ENCODE measurements at regions not wholly inside any gene's neighbourhood (a gene's known extent, or its start where the extent isn't known, plus 50 kb on each side); places are given as distances from the start of the nearest gene placed in this dataset.
"Not testable (repeated sequence)": the region's sequence is repeated elsewhere in the genome, so short reads cannot be mapped to it uniquely, and the experiment has no call there.

DNA sequence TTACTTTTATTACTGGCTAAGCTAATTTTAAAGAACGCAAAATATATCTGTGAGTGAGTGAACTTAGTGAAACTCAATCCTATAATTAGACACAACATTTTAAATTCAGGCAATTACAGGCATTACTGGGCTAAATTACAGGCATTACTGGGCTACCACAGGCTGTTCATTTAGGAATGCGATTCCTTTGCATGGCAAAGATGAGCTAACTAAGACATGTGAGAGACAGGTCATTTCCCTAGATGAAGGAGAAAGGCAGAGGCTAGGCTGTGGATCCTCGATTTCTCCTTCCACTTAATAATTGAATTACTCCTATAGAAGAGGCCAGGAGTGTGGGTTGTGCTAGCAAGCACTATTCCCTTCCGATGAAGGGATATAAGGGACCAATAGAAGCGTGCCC, 429.4 kb upstream of the LMO3 start:
- no peaks in the 10 kb centered on the region for H3K4me1 ChIP-seq
- no peak for DNase-seq
- intact Hi-C loops (cut with DNase I), result no loop called here
- peaks cover 0 to 3% (median 0%) of the 10 kb centered on the region in 4 donors for H3K9me3 ChIP-seq
- H3K36me3 ChIP-seq, result no peaks in the 10 kb centered on the region
- H3K4me3 ChIP-seq, result no peak overlapping the region
- 77 to 87% methylated on average over 5 of the region's 5 CpGs for WGBS, 2 donors
- H3K27me3 ChIP-seq, result no peaks in the 10 kb centered on the region
- no peak overlapping the region for H3K27ac ChIP-seq
- TF ChIP-seq EP300 (IDR thresholded peaks at IDR 0.05) (no peak), POLR2A (IDR thresholded peaks at IDR 0.05) (no peak), POLR2AphosphoS5 (IDR thresholded peaks at IDR 0.05) (no peak)
- TF ChIP-seq, protein P1, sequence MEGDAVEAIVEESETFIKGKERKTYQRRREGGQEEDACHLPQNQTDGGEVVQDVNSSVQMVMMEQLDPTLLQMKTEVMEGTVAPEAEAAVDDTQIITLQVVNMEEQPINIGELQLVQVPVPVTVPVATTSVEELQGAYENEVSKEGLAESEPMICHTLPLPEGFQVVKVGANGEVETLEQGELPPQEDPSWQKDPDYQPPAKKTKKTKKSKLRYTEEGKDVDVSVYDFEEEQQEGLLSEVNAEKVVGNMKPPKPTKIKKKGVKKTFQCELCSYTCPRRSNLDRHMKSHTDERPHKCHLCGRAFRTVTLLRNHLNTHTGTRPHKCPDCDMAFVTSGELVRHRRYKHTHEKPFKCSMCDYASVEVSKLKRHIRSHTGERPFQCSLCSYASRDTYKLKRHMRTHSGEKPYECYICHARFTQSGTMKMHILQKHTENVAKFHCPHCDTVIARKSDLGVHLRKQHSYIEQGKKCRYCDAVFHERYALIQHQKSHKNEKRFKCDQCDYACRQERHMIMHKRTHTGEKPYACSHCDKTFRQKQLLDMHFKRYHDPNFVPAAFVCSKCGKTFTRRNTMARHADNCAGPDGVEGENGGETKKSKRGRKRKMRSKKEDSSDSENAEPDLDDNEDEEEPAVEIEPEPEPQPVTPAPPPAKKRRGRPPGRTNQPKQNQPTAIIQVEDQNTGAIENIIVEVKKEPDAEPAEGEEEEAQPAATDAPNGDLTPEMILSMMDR (IDR thresholded peaks at IDR 0.05), result no peak

- 21 to 32% methylated on average over 1 of the region's 1 CpG for WGBS, 2 donors
Observed at GRCh38 chr12:17030338-17030737, 424.4 kb upstream of the LMO3 start.

DNA sequence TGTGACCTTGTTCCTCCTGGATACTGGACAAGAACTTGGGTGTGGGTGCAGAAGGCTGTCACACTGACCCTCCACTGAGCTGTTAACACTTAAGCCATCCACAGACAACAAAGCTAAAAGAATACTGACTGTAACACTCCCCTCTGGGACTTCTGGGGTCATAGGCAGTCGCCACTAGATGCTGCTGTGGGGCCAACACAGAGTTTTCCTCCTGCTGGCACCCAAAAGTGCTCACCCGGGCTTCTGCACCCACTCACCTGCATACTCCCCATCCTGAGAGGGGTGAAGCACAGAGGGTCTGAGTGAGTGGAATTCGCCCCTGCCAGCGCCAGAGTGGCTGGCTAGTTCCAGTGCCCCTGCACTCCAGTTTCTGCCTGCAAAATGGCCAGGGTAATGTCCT, 422.4 kb upstream of the LMO3 start:
- Histone ChIP-seq H3K27me3 (no peaks in the 10 kb centered on the region), H3K4me3 (no peak overlapping the region), H3K27ac (no peak overlapping the region), H3K36me3 (no peaks in the 10 kb centered on the region), H3K4me1 (no peaks in the 10 kb centered on the region), H3K9me3 (no peaks in the 10 kb centered on the region)
- intact Hi-C loops (cut with DNase I), result no loop called here
- DNase-seq, result no peak
- 43 to 58% methylated on average over 4 of the region's 4 CpGs for WGBS, 2 donors
- TF ChIP-seq POLR2A (IDR thresholded peaks at IDR 0.05) (no peak), POLR2AphosphoS5 (IDR thresholded peaks at IDR 0.05) (no peak)

More at GRCh38 chr12:17030338-17030737, 424.4 kb upstream of the LMO3 start:
- H3K4me3 ChIP-seq, result no peak overlapping the region
- no peak for DNase-seq
- no peaks in the 10 kb centered on the region for H3K27me3 ChIP-seq
- no peaks in the 10 kb centered on the region for H3K4me1 ChIP-seq
- no peaks in the 10 kb centered on the region for H3K36me3 ChIP-seq
- no peak overlapping the region for H3K27ac ChIP-seq
- no peaks in the 10 kb centered on the region for H3K9me3 ChIP-seq
- intact Hi-C loops (cut with DNase I), result no loop called here
- TF ChIP-seq EP300 (IDR thresholded peaks at IDR 0.05) (no peak), POLR2AphosphoS5 (IDR thresholded peaks at IDR 0.05) (no peak), POLR2A (IDR thresholded peaks at IDR 0.05) (no peak)
- TF ChIP-seq, protein P1 (IDR thresholded peaks at IDR 0.05), result no peak

- H3K36me3 ChIP-seq; DNase-seq; H3K27ac ChIP-seq; intact Hi-C loops (cut with DNase I); H3K4me3 ChIP-seq; H3K27me3 ChIP-seq; H3K9me3 ChIP-seq; H3K4me1 ChIP-seq: not testable (repeated sequence)
- WGBS, 2 donors, result 71 to 74% methylated on average over 10 of the region's 10 CpGs
Observed at GRCh38 chr12:17025424-17025823, 419.5 kb upstream of the LMO3 start.

DNA sequence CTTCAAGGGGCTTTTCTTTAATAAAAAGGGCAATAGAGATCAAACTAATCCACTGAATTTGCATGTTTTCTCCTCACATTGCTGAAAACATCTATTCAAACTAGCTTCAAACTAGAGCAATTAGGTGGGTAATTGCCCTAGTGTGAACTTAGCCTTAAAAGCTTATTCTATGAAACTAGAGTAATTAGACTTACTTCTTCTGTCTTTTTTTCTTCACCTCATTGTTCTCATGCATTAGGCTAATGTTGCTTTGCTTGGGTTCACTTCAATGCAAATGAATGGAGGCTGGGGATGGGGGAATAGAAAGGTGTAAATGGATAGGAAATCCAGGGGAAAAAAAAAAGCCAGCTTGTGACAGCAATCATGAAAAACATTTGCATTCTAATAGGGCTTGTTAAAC, 414.8 kb upstream of the LMO3 start:
- Histone ChIP-seq H3K27me3 (no peaks in the 10 kb centered on the region), H3K36me3 (no peaks in the 10 kb centered on the region), H3K9me3 (no peaks in the 10 kb centered on the region), H3K4me3 (no peak overlapping the region), H3K4me1 (no peaks in the 10 kb centered on the region), H3K27ac (no peak overlapping the region)
- no peak for DNase-seq
- TF ChIP-seq, protein P1 (IDR thresholded peaks at IDR 0.05), result no peak
- intact Hi-C loops (cut with DNase I), result no loop called here

- TF ChIP-seq, protein P1 (IDR thresholded peaks at IDR 0.05), result no peak
- TF ChIP-seq POLR2A (IDR thresholded peaks at IDR 0.05) (no peak), POLR2AphosphoS5 (IDR thresholded peaks at IDR 0.05) (no peak), EP300 (IDR thresholded peaks at IDR 0.05) (no peak)
- no peak overlapping the region for H3K4me3 ChIP-seq
- WGBS, 2 donors, result 76 to 86% methylated on average over 3 of the region's 3 CpGs
- no peaks in the 10 kb centered on the region for H3K27me3 ChIP-seq
- no peaks in the 10 kb centered on the region for H3K4me1 ChIP-seq
- H3K27ac ChIP-seq, result no peak overlapping the region
- no peak for DNase-seq
- H3K36me3 ChIP-seq, result no peaks in the 10 kb centered on the region
- intact Hi-C loops (cut with DNase I), result no loop called here
- no peaks in the 10 kb centered on the region for H3K9me3 ChIP-seq
Observed at GRCh38 chr12:17017402-17017801, 411.4 kb upstream of the LMO3 start.
